Right lobe of liver (tissue), 4 donors: ENCODE measurements at regions not wholly inside any gene's neighbourhood (a gene's known extent, or its start where the extent isn't known, plus 50 kb on each side); places are given as distances from the start of the nearest gene placed in this dataset.

Source experiments
- POLR2A ChIP-seq: fragments of 450-650 bp; IDR thresholded peaks from one replicate; pipeline ENCODE4 v1.6.1; 2017; ENCODE audit warnings: antibody characterized with exemption, mild to moderate bottlenecking
- TF ChIP-seq, protein P1 (sequence below), 4 donors: fragments of 200-600 bp in 3 of 4; fragments of 450-650 bp in 1 of 4; IDR thresholded peaks; one replicate each; pipeline versions ENCODE4 v1.5.1 to v1.8.0; 2016 to 2022; ENCODE audit warnings: antibody characterized with exemption in 4 of 4, mild to moderate bottlenecking in 2 of 4
- donor health status: DM: no; HTN: no; CAD: no.
- donor health status: DM: no; HTN: no; CAD: no.
- donor health status: DM: no; HTN: yes; CAD: no.

DNA sequence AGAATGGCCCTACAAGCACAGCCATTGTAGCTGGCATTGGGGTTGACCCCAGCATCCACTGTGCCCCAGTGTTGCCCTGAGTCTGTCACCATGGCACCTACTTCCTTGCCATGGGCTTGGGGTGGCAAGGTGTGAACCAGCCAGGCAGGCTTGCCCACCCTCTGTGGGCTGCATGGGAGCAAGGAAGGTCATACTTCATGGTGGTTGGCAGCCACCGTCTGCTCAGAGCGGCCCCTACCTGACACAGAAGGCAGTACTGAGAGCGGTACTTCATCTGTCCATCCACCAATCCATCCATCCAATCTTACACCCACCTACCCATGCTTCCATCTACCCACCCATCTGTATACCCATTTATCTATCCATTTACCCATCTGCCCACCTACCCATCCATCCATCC is 160.1 kb downstream of the KIF26A start:
- TF ChIP-seq, protein P1, sequence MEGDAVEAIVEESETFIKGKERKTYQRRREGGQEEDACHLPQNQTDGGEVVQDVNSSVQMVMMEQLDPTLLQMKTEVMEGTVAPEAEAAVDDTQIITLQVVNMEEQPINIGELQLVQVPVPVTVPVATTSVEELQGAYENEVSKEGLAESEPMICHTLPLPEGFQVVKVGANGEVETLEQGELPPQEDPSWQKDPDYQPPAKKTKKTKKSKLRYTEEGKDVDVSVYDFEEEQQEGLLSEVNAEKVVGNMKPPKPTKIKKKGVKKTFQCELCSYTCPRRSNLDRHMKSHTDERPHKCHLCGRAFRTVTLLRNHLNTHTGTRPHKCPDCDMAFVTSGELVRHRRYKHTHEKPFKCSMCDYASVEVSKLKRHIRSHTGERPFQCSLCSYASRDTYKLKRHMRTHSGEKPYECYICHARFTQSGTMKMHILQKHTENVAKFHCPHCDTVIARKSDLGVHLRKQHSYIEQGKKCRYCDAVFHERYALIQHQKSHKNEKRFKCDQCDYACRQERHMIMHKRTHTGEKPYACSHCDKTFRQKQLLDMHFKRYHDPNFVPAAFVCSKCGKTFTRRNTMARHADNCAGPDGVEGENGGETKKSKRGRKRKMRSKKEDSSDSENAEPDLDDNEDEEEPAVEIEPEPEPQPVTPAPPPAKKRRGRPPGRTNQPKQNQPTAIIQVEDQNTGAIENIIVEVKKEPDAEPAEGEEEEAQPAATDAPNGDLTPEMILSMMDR (IDR thresholded peaks at IDR 0.05): no peak
- no peak for TF ChIP-seq POLR2A
